ENCODE measurements at regions not wholly inside any gene's neighbourhood (a gene's known extent, or its start where the extent isn't known, plus 50 kb on each side); places are given as distances from the start of the nearest gene placed in this dataset.
A peak's percentile ranks its signal among the peaks of the same experiment; 100 is the strongest.
"Not testable (repeated sequence)": the region's sequence is repeated elsewhere in the genome, so short reads cannot be mapped to it uniquely, and the experiment has no call there.

DNA sequence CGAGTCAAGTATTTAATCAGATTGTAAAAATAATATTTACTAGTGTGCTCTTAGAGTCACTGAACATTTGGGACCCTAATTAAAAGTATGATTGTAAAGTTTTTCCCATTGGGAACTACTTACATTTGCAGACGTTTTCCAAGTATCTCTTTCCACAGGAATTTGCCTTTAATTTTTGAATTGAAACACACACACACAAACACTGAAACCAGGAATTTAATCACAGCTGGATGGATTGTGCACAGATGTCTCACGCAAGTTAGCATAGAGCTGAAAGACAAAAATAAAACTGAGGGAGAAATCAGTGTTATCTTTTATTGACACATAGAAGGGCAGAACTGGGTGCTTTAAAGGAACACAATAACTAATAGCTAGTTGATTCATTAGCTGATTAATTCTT, 230.7 kb downstream of the RND3 start:
- TF ChIP-seq, protein P1, sequence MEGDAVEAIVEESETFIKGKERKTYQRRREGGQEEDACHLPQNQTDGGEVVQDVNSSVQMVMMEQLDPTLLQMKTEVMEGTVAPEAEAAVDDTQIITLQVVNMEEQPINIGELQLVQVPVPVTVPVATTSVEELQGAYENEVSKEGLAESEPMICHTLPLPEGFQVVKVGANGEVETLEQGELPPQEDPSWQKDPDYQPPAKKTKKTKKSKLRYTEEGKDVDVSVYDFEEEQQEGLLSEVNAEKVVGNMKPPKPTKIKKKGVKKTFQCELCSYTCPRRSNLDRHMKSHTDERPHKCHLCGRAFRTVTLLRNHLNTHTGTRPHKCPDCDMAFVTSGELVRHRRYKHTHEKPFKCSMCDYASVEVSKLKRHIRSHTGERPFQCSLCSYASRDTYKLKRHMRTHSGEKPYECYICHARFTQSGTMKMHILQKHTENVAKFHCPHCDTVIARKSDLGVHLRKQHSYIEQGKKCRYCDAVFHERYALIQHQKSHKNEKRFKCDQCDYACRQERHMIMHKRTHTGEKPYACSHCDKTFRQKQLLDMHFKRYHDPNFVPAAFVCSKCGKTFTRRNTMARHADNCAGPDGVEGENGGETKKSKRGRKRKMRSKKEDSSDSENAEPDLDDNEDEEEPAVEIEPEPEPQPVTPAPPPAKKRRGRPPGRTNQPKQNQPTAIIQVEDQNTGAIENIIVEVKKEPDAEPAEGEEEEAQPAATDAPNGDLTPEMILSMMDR (IDR thresholded peaks at IDR 0.05), result no peak
- TF ChIP-seq POLR2A (IDR thresholded peaks at IDR 0.05) (no peak), POLR2AphosphoS5 (IDR thresholded peaks at IDR 0.05) (no peak), EP300 (IDR thresholded peaks at IDR 0.05) (no peak)
- WGBS, 5 donors, result 33 to 54% (median 45%) methylated on average over 3 of the region's 3 CpGs
- peak overlapping the region in 1 of 5 donors; percentile 1 for H3K27ac ChIP-seq
- intact Hi-C loops (cut with DNase I; ENCODE audit: low total_unique reads), result no loop called here
- H3K9me3 ChIP-seq, result no peaks in the 10 kb centered on the region
- no peaks in the 10 kb centered on the region for H3K36me3 ChIP-seq
- H3K4me1 ChIP-seq, result peaks cover 0 to 12% (median 2%) of the 10 kb centered on the region in 4 donors
- H3K4me3 ChIP-seq, result no peak overlapping the region
- no peaks in the 10 kb centered on the region for H3K27me3 ChIP-seq
- no peak for DNase-seq

DNA sequence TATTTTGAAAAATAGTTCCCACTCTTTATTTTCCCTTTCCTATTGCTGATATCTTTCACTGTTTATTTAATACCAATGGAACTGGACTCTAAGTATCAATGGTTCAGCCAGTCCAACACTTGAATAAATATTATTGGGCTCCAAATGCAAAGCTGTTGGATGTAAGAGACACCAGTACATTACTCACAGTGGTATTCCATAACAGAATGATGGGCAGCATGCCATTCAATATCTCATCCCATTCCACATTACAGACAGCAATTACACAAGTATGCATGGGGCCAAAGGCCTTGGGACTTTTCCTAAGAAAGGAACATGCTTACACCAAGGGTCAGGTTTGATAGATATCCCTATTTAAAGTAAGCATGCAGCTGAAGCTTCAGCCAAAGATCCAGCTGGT, 231.9 kb downstream of the RND3 start:
- H3K4me3 ChIP-seq, result no peak overlapping the region
- intact Hi-C loops (cut with DNase I; ENCODE audit: low total_unique reads), result no loop called here
- TF ChIP-seq EP300 (IDR thresholded peaks at IDR 0.05) (no peak), POLR2AphosphoS5 (IDR thresholded peaks at IDR 0.05) (no peak), POLR2A (IDR thresholded peaks at IDR 0.05) (no peak)
- TF ChIP-seq, protein P1 (IDR thresholded peaks at IDR 0.05), result no peak
- no peaks in the 10 kb centered on the region for H3K27me3 ChIP-seq
- peak overlapping the region in 1 of 5 donors; percentile 1 for H3K27ac ChIP-seq
- no peaks in the 10 kb centered on the region for H3K36me3 ChIP-seq
- peaks cover 0 to 12% (median 2%) of the 10 kb centered on the region in 4 donors for H3K4me1 ChIP-seq
- no peak for DNase-seq
- no peaks in the 10 kb centered on the region for H3K9me3 ChIP-seq

DNA sequence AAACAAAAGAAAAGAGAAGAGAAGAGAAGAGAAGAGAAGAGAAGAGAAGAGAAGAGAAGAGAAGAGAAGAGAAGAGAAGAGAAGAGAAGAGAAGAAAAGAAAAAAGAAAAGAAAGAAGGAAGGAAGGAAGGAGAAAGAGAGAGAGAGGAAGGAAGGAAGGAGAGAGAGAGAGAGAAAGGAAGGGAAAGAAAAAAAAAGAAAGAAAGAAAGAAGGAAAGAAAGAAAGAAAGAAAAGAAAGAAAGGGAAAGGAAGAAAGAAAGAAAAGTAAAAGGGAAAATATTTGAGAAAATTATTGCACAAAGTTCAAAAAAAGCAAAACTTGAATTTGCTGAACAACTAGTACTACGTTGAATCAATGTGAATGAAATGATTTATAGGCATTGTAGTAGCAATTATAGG, 237.7 kb downstream of the RND3 start:
- DNase-seq; H3K9me3 ChIP-seq; intact Hi-C loops (cut with DNase I; ENCODE audit: low total_unique reads): not testable (repeated sequence)

DNA sequence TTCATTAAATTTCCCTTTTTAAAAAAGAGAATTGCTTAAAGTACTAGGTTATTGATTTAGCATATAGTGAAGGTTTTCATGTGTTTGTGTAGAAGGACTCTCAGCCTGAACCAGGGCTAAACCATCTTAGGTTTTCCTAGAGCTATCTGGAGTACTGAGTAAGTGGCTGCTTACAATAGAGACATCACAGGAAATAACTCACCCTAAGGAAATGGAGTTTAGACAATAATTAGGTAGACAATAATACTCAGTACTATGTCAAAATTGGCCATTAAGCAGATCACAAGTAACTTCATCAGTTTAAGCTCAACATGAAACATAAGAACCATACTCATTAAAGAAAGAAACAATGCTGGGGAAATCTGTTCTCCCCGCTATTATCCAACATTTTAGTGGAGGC, 240.0 kb downstream of the RND3 start:
- 39 to 100% (median 93%) methylated on average over 1 of the region's 1 CpG for WGBS, 5 donors
- Histone ChIP-seq H3K27ac (no peak overlapping the region), H3K9me3 (no peaks in the 10 kb centered on the region), H3K36me3 (no peaks in the 10 kb centered on the region), H3K4me1 (no peaks in the 10 kb centered on the region), H3K4me3 (no peak overlapping the region), H3K27me3 (no peaks in the 10 kb centered on the region)
- no peak for TF ChIP-seq POLR2AphosphoS5 (IDR thresholded peaks at IDR 0.05)
- no peak for TF ChIP-seq POLR2A (IDR thresholded peaks at IDR 0.05)
- TF ChIP-seq, protein P1 (IDR thresholded peaks at IDR 0.05), result no peak
- TF ChIP-seq EP300 (IDR thresholded peaks at IDR 0.05), result no peak
- no peak for DNase-seq
- intact Hi-C loops (cut with DNase I; ENCODE audit: low total_unique reads), result no loop called here

More for the DNA sequence above, 237.7 kb downstream of the RND3 start:
- WGBS, 5 donors, result 68 to 95% (median 86%) methylated on average over 1 of the region's 1 CpG
- not testable (repeated sequence) for H3K4me3 ChIP-seq, H3K27me3 ChIP-seq, H3K4me1 ChIP-seq, H3K27ac ChIP-seq, H3K36me3 ChIP-seq

DNA sequence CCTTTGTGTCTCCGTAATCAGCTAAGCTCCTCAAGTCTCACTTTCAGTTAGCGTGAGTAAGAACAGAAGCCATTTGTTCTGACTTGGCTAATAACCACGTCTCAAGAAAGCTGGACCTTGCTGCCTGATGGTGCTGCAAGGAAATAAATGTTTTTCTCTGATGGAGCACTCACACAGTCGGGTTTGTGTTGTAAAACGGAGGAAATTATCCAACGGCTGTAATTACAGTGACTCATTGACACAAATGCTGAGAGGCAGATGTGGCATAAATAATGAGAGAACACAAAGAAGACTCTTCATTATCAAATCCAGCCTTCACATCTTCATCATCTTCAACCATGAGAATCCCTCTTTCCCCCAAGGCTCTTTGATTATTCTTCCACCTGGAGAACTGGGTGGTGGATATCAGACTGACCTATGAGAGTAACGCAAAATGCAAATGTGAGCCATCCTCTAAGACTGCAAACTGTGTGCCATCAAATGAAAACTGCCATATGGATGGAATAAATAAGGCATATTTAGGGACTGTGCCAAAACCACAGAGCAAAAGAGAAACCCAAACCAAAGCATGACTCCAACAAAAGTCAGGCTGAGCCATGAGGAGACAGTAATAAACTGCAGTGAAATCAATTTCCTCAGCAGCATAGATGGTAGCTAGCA, 252.6 kb downstream of the RND3 start:
- Histone ChIP-seq H3K4me1 (peaks cover 0 to 7% (median 0%) of the 10 kb centered on the region in 4 donors), H3K9me3 (no peaks in the 10 kb centered on the region), H3K36me3 (no peaks in the 10 kb centered on the region), H3K27me3 (no peaks in the 10 kb centered on the region), H3K27ac (peak overlapping the region in 1 of 5 donors; percentile 27), H3K4me3 (no peak overlapping the region)
- DNase-seq, result peak in 1 of 2 donors; percentile 51
- TF ChIP-seq, protein P1 (IDR thresholded peaks at IDR 0.05), result no peak
- TF ChIP-seq EP300 (IDR thresholded peaks at IDR 0.05), result no peak
- TF ChIP-seq POLR2AphosphoS5 (IDR thresholded peaks at IDR 0.05), result no peak
- TF ChIP-seq POLR2A (IDR thresholded peaks at IDR 0.05), result no peak
- intact Hi-C loops (cut with DNase I; ENCODE audit: low total_unique reads), result no loop called here
- whole genome bisulfite sequencing, 5 donors, result 30 to 40% (median 38%) methylated on average over 7 of the region's 7 CpGs

Measured in stomach (tissue), 8 donors.